ENCODE measurements at regions not wholly inside any gene's neighbourhood (a gene's known extent, or its start where the extent isn't known, plus 50 kb on each side); places are given as distances from the start of the nearest gene placed in this dataset.

GRCh38 chr20:54985091-54985490, 509.7 kb downstream of the DOK5 start:
- TF ChIP-seq ZFP3 (CRISPR knock-in tag; IDR thresholded peaks at IDR 0.05) (no peak), ESRRG (CRISPR knock-in tag; IDR thresholded peaks at IDR 0.05) (no peak)

Measured in SK-N-SH treated with all-trans-retinoic acid at 6 μM for 48 hours (cell line).